Glomerular endothelial cell (primary cell): ENCODE measurements at regions not wholly inside any gene's neighbourhood (a gene's known extent, or its start where the extent isn't known, plus 50 kb on each side); places are given as distances from the start of the nearest gene placed in this dataset.
"Not testable (repeated sequence)": the region's sequence is repeated elsewhere in the genome, so short reads cannot be mapped to it uniquely, and the experiment has no call there.

Experiments used
- DNase-seq: peaks from one replicate; pipeline ENCODE4 v3.0.0-alpha.2; 2011; ENCODE audit warnings: low read depth, low spot score; ENCODE audit errors: extremely low read depth

DNA sequence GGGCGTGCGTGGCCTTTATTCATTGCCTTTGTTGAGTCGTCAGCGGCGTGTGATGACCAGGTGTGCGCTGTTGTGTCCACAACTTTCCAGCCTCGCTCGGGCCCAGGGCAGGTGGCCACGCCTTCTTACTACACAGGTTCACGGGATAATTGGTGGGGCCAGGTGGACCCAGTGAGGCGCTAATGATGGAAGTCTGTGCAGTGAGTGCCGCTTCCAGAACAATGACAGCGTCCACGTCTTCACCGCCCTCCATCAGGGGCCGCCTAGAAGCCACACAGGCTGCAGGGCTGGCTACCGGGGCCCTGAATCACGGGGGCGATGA is 1197.3 kb downstream of the BRD1 start:
- DNase-seq: no peak

DNA sequence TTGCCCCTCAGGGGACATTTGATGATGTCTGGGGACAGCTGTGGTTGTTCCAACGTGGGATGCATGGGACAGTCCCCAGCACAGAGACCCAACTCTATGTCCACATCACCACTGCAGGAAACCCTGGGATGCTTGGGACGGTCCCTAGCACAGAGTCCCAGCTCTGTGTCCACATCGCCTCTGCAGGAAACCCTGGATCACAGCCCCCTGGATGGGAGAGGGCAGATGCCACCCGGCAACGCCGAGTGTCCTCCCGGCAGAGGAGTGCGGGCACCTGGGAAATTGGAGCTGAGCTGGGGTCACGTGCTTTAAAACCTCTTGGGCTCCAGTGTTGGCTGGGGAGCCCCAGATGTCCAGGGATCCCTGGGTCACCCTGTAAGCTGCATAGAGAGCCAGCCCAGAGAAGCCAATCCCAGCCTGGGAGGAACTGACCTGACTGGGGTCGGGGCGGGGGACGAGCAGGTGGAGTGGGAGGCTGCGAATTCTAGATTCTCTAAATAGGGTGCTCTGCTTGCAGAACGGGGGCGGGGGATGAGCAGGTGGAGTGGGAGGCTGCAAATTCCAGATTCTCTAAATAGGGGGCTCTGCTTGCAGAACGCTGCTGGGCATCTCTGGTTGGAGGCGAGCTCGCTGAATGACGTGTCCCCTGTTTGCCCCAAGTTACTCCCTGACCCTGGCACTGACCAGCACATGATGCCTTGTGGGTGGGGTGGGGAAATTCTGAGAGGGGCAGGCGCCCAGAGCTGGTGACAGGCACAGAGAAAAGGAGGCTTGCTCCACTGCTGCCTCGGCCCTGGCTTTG is 1197.8 kb downstream of the BRD1 start:
- no peak for DNase-seq

DNA sequence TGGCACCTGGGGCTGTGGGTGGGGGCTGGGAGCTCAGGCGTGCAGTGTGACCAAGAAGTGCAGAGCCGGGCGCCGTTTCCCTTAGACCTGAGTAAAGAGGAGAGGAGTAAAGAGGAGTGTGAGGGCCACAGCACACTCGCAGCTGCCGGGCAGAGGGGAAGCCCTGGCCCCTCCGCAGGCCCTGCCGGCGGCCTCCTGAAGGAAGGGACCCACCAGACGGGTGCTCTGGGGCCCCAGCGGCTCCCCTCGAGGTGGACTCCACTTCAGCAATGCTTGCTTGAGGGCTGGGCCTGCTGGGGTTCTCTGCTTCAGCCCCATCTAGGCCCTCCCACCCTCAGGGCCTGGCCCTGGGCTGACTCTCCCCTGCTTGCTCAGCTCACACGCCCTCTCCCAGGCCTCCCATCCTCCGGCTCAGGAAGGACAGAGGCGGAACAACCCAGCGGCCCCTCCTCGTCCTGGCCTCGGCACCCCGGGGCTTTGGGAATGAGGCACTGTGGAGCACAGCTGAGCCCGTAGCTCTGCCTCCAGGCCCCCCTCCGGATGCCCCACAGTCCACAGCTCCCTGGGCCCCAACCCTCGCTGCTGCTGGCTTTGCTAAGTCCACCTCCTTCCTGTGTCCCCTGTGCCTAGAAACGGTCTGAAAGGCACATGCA is 1198.7 kb downstream of the BRD1 start:
- no peak for DNase-seq

DNA sequence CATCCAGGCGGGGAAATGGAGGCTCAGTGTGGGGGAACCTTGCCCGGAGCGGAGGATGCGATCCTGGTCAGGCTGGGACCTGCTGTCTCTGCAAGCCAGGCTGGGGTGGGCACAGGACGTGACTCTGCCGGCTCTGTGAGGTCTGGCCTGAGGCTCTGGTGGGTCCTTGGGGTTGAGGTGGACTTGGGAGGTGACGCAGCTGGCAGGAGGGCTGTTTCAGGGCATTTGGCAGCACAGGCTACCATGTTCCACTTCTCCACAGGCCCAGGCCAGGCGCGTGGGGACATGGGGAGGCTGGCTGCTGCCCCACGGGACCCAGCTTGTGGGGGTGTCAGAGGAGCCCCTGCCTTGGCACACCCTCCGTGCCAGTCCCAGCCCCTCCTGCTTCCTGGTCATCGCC is 1199.7 kb downstream of the BRD1 start:
- no peak for DNase-seq

DNA sequence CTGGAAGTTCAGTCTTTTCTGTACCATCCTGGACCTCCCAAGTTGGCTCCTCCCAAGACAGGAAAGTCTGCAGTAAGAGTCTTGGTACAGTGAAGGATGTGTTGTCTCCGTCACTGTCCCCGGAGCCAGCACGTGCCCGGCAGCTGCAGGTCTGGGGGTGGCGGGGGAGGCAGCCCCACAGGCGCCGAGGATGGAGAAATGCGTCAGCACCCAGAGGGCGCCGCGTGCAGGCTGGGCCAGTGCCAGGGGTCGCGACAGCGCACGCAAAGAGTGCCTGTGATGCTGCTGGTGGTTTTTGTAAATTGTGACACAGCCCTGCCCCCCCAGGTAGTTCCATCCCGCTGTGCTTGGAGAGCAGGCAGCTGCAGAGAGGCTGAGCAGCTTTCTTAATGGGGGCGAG is 1200.5 kb downstream of the BRD1 start:
- no peak for DNase-seq

- DNase-seq: no peak
Observed at GRCh38 chr22:48624401-48624800, 1203.3 kb downstream of the BRD1 start.

DNA sequence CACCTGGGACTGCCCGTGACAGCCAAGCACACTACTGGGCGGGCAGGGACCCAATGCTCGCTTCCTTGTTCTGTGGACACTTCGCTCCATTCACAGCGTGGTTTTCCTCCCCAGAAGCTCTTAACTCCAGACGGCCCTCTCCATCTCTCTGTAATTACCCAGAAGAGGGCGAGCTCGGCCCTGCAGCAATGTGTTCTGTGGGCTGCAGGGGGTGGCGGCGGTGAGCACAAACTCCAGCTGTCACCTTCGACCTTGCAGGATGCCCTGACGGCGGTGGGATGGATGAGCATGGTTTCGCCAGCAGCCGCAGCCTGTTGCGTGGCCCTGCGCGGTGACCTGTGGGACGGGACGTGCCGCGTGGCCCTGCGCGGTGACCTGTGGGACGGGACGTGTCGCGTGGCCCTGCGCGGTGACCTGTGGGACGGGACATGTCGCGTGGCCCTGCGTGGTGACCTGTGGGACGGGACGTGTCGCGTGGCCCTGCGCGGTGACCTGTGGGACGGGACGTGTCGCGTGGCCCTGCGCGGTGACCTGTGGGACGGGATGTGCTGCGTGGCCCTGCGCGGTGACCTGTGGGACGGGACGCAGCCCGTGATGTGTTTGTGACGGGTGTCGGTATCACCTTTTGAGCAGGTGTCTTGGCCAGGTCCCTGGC is 1204.7 kb downstream of the BRD1 start:
- no peak for DNase-seq

DNA sequence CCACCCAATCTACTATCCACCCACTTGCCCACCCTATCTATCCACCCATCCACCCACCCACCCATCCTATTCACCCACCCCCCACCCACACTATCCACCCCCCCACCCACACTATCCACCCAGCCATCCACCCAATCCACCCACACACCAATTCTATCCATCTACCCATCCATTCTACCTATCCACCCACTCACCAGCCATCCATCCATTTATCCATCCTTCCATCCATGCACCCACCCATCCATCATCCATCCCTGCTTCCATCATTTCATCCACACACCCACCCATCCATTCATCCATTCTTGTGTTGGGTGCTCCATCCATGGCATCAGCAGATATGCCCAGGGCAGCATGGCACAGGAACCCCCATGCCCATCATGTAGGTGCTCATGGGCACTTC is 1206.6 kb downstream of the BRD1 start:
- DNase-seq: no peak

DNA sequence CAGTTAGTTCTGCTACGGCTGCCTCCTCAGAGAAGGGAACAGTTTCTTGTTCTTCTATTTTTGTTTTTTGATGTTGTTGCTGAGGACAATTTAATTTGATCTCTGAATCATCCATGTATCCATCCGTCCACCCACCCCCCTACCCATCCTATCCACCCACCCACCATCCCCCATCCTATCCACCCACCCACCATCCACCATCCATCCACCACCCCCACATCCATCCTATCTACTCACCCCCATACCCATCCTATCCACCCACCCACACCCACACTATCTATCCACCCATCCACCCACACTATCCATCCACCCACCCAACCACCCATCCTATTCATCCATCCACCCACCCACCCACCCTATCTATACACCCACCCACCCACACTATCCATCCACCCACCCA is 1207.2 kb downstream of the BRD1 start:
- not testable (repeated sequence) for DNase-seq

DNA sequence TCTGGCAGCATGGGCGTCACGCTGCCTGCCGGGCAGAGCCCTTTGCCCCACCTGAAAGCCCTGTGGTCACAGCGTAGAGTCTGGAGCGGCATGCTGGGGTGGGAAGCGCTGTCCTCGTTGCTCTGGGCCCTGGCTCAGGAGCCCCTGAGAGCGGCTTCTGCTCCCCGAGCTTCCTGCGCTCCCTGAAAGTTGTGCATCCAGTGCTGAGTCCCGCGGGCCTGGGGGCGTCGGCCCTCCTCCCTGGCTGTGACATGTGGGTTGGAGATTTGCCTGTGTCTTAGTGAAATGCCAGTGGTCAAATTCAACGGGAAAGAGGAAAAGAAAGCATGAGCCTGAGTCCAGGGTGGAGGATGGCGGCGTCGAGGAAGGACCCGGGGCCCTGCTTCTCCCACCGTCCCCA is 1208.0 kb downstream of the BRD1 start:
- no peak for DNase-seq

GRCh38 chr22:48618326-48618725 is 1209.3 kb downstream of the BRD1 start:
- DNase-seq: no peak

- no peak for DNase-seq
Observed at GRCh38 chr22:48616656-48617055, 1211.0 kb downstream of the BRD1 start.

DNA sequence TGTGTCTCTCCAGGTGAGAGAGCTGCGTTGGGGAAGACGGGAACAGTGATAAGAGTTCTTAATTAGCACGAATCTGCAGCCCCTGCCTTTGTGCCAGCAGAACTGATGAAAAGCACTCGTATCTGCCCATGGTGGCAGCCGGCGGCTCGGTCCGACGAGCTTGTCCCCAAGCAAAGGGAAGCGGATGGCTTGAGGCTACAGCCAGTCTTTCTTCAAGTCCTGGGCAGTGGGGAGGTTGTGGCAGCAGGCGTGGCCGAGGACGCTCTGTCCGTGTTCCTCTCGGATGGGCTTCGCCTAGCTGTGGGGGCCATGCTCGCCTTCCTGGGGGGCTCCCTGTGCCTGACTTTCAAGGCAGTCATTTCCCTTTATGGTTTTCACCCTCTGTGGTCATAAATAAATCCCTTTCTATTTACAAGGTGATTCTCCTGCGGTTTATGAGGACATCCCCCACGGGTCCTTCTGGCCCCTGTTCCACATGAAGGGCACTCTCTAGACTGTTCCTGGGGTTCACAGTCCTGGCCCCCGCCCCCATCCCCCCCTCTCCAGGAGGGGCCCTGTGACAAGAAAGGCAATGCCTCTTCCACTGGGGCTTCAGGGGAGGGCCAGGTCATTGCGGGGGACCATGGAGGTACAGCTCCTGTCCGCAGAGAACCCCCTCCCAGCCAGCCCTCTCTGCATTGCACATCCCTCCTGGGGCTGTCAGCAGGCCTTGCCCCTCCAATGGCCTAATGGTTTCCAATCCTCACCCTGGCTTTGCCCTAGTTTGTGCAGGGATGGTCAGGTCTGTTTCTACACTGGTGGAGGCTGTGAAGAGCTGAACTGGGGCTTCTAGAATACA is 1212.3 kb downstream of the BRD1 start:
- no peak for DNase-seq

GRCh38 chr22:48613566-48614200 is 1214.0 kb downstream of the BRD1 start:
- DNase-seq: no peak

DNA sequence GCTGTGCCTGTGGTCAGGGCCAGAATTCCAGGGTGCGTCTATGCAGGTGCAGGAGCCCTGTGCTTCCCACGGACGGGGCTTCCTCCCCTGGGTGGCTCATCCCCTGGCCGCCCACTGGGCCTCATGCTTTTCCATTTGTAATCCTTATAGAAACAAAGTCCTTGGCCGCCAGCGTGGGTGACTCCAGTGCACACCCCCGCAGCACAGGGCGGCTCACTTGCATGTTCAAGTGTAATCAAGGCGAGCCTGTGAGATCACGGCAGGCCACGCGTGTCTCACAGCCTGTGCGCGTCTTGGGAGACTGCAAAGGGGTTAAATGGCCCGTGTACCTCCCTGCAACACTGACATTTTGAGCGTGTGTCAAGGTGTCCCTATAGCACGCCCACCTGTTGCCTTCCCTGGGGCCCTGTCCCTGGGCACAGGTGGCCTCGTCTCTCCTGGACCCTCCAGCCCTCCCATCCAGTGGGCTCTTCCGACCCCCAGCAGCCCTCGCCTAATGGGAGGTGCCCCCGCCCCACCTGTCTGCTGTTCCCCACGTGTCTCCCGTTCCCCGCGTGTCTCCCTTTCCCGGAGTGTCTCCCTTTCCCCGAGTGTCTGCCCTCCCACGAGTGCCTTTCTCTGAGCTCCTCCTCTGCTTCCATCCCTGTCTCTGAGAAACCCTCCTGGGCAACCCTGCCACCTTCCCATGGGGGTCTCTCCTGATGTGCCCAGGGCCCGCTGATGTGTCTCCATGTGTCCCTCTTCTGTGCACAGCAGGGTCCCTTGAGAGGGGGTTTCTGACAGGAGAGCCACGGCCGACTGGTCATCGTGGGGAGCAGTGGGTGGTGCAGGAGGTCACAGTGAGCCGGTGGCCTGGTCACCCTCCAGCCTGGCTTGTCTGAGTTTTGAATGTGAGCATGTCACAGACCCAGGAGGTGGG is 1215.3 kb downstream of the BRD1 start:
- DNase-seq: no peak

GRCh38 chr22:48609279-48609865 is 1218.3 kb downstream of the BRD1 start:
- no peak for DNase-seq

DNA sequence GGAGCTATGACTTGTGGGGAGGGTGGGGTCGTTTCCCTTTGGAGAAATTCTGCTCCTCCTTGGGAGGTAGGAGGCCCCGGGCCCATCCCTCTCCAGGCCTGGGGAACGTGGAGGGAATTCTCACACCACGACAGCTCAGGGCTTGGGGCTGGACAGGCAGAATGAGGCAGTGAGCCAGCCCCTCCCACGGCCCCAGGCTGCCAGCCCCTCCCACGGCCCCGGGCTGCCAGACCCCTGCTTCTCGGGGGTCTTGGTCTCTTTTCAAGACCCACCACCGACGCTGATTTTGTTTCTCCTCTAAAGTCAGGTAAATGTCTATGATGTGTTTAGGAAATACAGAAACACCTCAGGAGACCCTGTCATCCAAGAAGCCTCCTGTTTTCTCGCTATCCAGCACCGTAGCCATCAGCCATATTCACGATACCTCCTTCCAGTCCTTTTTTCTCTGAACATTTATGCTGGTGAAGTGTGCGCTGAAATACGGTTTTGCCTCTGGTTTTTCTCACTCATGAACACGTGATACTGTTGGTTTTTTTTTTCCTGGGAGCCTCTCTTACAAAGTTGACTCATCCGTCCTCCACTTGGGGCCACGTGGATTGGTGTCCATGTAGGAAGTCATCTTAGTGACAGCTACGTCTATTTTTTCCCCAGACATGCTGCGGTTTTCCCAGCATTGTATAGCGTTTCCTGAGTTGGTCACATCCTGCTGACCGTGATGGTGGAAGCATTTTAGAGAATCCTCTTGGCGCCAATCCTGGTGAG is 1219.6 kb downstream of the BRD1 start:
- no peak for DNase-seq

DNA sequence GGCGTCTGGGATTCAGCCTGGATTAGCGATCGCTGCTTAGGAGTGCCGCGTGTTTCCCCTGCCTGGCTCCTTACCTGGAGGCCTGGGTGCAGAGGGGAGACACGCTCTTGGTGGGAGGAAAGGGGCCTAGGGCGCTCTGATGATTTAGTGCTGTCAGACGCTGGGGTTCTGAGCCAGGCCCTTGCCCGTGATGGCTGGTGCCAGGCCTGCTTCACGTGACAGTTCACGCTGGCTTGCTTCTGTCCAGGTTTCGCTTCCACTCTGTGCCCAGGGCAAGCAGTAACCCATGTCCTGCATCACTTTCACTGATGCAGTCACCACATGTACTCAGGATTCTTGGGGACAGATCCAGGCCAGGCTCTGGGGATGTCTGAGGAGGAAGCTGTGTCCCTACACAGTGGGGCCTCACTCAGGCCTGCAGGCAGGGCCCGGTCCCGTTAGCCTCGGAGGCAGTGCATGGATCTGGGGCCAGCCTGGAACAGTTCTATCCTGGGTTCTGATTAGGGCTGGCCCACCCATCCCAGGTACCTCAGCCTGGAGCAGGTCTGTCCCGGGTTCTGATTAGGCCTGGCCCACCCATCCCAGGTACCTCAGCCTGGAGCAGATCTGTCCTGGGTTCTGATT is 1220.9 kb downstream of the BRD1 start:
- no peak for DNase-seq
